Left colon (tissue), 2 donors: ENCODE measurements at regions not wholly inside any gene's neighbourhood (a gene's known extent, or its start where the extent isn't known, plus 50 kb on each side); places are given as distances from the start of the nearest gene placed in this dataset.
A peak's percentile ranks its signal among the peaks of the same experiment; 100 is the strongest.

Experiments used
- ATAC-seq: fragments of 200-7000 bp; cut with Tn5 transposase; one replicate; pipeline ENCODE4 v1.9.1; 2020; ENCODE audit warnings: mild to moderate bottlenecking, moderate library complexity
- DNase-seq, 2 donors: peaks; one replicate each; pipeline ENCODE4 v3.0.0-alpha.2; 2020
- intact Hi-C, 2 donors: fragments of 100-400 bp; cut with DNase I in 1 of 2; cut with micrococcal nuclease in 1 of 2; formaldehyde crosslinking; loops; one replicate each; pipeline versions ENCODE4 v1.11.2 to v1.14.0; 2022; cut with DNase I, micrococcal nuclease
- donor health status: DM: no; HTN: no; CAD: no.
- donor health status: DM: yes; HTN: yes; CAD: no.

DNA sequence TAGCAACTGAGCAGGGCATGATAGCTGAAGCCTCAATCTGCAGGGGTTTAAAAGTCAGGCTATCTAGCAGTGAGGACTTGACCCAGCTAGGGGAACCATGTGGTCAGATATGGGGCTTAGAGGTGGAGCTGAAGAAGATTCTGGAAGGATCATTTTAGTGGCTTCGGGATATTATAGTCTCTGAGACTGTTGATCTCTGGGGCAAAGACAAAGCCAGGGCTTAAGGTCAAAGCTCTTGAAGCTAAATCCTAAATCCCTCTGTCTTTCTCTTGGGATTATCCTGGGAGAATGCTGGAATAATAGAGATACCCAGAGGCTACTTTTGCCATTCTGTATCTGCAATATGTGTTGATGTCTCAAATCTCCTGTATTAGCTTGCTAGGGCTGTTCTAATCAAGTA is 132.2 kb downstream of the DHX35 start:
- intact Hi-C loops, result no loop called here
- DNase-seq (no peak), ATAC-seq (no peak)

- no peak for ATAC-seq
- no peak for DNase-seq
- intact Hi-C loops, result no loop called here
Observed at GRCh38 chr20:39092733-39093410, 130.7 kb downstream of the DHX35 start.

DNA sequence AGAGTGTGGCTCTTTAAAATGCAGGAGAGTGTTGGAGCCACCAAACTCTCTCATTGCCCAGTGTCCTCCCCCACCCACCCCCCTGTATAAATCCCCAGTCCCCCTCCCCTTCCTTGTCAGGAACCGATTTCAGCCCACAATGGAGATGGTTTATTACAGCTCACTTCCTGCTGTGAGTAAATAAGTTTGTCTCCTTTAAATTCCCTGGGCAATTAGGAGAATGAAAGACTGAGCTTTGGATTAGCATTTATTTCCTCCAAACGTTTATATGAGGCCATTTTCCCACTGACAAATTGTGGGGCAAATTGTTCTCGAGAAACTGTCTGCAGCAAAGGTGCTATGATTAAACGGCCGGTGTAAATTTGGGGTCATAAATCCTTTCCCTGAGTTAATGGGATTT is 128.8 kb downstream of the DHX35 start:
- ATAC-seq (peak; percentile 66), DNase-seq (no peak)
- intact Hi-C loops, result no loop called here

- DNase-seq (no peak), ATAC-seq (no peak)
- intact Hi-C loops, result no loop called here
Observed at GRCh38 chr20:39089797-39090196, 127.7 kb downstream of the DHX35 start.
